Activated CD4-positive, alpha-beta T cell treated with anti-CD3 and anti-CD28 coated beads, Interleukin-2, Interleukin-6, amounts not matched to agents 100 ng/mL and 50 ng/mL, durations not matched to agents 16 hours and 8 hours (primary cell): ENCODE measurements at regions not wholly inside any gene's neighbourhood (a gene's known extent, or its start where the extent isn't known, plus 50 kb on each side); places are given as distances from the start of the nearest gene placed in this dataset.
A peak's percentile ranks its signal among the peaks of the same experiment; 100 is the strongest.

ENCODE experiments used
- DNase-seq: peaks from one replicate; pipeline ENCODE4 v3.0.0-alpha.2; 2020

- peak; percentile 52 for DNase-seq
Observed at GRCh38 chr5:40385544-40385943, 294.2 kb upstream of the PTGER4 start.

- peak; percentile 38 for DNase-seq
Observed at GRCh38 chr5:40384782-40385390, 294.8 kb upstream of the PTGER4 start.

GRCh38 chr5:40383749-40384651 lies 295.7 kb upstream of the PTGER4 start:
- DNase-seq = peak; percentile 80

- DNase-seq = peak; percentile 37
Observed at GRCh38 chr5:40381676-40382363, 297.9 kb upstream of the PTGER4 start.

- DNase-seq = no peak
Observed at GRCh38 chr5:40381016-40381415, 298.7 kb upstream of the PTGER4 start.

DNA sequence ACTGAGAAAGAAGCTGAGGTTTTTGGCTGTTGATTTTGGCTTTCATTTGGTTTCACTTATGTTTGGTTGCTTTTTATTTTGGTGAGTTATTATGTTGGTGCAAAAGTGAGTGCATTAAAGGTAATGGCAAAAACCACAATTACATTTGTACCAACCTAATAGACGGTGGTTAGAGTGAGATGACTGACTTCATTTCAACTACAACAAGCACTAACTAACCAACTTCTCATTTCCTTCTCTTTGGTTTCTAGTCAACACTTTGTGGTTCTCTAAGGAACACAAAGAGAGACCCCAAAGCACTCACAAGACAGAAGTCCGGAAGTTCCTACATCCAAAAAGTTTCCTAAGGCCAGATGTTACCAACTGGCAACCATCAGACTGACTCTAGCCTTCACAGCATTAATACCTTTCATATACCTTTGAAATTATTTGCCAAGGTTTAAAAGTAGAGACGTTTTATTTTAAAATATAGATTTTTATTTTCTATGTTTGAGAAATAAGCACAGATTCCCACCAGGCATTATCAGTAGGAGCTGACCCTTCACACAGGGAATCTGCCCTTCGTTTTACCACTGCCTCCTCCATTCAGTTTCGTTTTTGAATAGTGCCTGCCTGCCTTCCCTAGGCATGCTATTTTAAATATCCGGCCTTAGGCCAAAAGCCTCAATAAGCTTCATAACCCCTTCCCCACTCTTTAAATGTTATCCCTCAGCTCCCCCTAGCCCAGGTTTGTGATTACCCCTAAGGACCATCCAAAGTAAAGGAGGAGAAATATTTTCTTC lies 301.1 kb upstream of the PTGER4 start:
- peak; percentile 64 for DNase-seq

GRCh38 chr5:40376566-40376965 lies 303.1 kb upstream of the PTGER4 start:
- no peak for DNase-seq

DNA sequence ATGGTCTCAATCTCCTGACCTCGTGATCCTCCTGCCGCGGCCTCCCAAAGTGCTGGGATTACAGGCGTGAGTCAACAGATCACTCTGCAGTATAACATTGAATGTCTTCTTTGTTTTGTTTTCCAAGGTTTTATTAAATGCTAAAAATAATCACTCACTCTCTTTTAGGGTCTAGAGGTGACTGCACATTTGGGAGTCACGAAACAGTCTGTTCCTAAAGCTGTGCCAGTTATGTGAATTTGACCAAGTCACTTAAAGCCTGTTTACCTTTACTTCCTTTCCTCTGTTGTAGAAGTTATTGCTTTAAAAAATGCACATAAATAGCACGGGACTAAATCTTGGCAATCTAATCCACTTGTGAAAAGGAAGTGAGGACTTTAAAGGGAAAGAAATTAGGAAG lies 304.9 kb upstream of the PTGER4 start:
- no peak for DNase-seq

GRCh38 chr5:40368200-40368599 lies 311.5 kb upstream of the PTGER4 start:
- no peak for DNase-seq

DNA sequence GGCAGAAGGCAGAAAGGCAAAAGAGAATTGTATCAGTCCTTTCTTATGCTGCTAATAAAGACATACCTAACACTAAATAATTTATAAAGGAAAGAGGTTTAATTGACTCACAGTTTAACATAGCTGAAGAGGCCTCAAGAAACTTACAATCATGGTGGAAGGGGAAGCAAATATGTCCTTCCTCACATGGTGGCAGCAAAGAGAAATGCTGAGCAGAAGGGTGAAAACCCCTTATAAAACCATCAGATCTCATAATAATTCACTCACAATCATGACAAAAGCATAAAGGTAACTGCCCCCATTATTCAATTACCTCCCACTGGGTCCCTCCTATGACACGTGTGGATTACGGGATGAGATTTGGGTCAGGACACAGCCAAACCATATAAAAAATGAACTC lies 312.5 kb upstream of the PTGER4 start:
- DNase-seq = no peak

DNA sequence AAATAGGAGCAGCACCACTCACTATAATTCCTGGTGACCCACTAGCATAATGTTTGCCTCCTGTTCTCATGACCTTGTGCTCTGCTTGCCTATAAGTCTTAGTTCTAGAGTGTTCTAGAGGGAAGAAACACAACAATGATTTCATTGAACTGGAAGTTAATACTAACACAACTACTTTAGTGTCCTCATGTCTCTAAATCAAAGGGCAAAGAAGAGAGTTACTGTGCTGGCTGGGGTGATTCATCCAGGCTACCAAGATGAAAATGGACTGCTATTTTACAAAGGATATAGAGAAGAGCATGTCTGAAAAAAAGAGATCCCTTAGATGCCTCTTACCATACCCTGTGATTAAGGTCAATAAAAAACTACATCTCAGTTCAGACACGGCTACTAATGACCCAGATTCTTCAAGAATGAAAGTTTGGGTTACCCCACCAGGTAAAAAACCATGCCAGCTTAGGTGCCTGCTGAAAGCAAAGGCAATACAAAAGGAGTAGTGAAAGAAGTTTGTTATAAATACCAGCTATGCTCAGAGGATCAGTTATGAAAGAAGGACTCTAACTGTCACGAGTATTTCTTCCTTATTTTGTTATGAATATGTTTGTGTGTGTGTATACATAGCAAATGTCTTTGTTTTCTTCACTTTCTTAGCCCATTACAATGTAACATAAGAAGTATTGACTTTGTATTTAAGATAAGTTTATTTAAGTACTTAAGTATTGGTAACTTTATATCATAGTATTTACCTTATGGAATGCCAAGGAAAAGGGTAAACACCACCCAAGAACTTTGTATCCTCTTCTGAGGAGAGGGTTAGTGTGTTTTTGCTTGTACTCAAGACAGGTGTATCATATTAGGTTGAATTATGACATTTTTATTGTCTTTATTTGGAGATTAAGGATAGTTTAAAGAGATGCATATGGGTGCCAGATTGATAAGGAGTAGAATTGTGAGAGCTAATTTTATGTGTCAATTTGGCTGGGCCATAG lies 314.1 kb upstream of the PTGER4 start:
- DNase-seq = no peak

GRCh38 chr5:40364441-40364840 lies 315.3 kb upstream of the PTGER4 start:
- no peak for DNase-seq

DNA sequence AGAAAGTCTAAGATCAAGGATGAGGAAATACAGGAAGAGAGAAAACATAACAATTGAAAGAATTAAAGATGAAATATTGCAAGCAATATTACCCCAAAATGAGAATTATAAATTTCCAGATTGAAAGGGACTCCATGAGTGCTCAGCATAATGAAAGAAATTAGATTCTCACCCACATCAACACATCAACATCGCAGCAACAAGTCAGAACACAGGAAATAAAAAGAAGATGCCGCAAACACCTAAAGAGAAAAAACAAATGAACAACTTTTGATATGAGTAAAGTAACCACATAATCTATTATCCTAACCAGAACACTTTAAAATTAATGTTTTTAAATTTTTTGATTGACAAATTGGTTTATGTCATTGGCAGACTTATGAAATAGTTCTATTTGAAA lies 318.3 kb upstream of the PTGER4 start:
- no peak for DNase-seq

- DNase-seq = no peak
Observed at GRCh38 chr5:40360685-40361084, 319.0 kb upstream of the PTGER4 start.

- no peak for DNase-seq
Observed at GRCh38 chr5:40359832-40360231, 319.9 kb upstream of the PTGER4 start.

GRCh38 chr5:40359093-40359492 lies 320.6 kb upstream of the PTGER4 start:
- DNase-seq = no peak

- DNase-seq = no peak
Observed at GRCh38 chr5:40356248-40356647, 323.5 kb upstream of the PTGER4 start.

DNA sequence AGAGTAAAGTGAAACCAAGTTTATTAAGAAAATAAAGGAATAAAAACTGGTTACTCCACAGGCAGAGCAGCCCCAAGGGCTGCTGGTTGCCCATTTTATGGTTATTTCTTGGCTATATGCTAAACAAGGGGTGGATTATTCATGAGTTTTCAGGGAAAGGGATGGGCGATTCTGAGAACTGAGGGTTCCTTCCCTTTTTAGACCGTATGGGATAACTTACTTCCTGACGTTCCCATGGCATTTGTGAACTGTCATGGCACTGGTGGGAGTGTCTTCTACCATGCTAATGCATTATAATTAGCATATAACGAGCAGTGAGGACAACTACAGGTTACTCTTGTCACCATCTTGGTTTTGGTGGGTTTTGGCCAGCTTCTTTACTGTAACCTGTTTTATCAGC lies 323.9 kb upstream of the PTGER4 start:
- no peak for DNase-seq

GRCh38 chr5:40355181-40355580 lies 324.5 kb upstream of the PTGER4 start:
- DNase-seq = no peak

DNA sequence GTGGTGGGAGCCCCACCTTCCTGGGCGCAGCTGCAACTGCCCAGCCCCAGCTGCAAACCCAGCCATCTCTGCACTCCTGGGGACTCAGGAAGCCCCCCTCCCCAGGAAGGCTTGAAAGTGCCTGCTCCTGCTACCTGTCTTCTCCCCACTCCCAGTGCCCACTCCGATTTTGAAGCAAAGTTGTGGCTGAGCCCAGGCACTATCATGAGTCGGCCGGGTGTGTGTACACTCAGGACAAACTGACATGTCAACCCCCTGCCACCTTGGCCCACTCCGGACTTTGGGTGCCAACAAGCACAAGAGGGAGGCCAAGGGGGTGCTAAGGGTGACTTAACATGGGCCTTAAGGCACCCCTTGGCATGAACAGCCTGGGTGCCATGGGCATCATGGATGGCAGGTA lies 325.5 kb upstream of the PTGER4 start:
- no peak for DNase-seq

GRCh38 chr5:40353442-40353841 lies 326.3 kb upstream of the PTGER4 start:
- no peak for DNase-seq
